ENCODE measurements at regions not wholly inside any gene's neighbourhood (a gene's known extent, or its start where the extent isn't known, plus 50 kb on each side); places are given as distances from the start of the nearest gene placed in this dataset.
"Not testable (repeated sequence)": the region's sequence is repeated elsewhere in the genome, so short reads cannot be mapped to it uniquely, and the experiment has no call there.

DNA sequence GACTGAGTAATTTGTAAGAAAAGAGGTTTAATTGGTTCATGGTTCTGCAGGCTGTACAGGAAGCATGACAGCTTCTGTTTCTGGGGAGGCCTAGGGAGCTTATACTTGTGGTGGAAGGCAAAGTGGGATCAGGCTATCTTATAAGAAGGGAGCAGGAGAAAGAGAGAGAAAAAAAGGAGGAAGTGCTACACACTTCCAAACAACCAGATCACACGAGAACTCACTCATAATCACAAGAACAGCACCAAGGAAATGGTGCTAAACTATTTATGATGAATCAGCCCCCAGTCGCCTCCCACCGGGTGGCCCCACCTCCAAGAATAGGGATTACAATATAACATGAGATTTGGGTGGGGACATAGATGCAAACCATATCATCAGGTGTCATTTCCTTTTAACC is 89.1 kb upstream of the KCNMA1 start:
- no peak for DNase-seq (ENCODE audit: low spot score in 2 of 2)
- no peak overlapping the region for H3K4me3 ChIP-seq
- no peak overlapping the region for H3K27ac ChIP-seq
- WGBS = 86% methylated on average over 3 of the region's 3 CpGs
- H3K4me1 ChIP-seq = no peaks in the 10 kb centered on the region
- no peaks in the 10 kb centered on the region for H3K36me3 ChIP-seq
- H3K27me3 ChIP-seq = no peaks in the 10 kb centered on the region
- TF ChIP-seq EP300 (IDR thresholded peaks at IDR 0.05) (no peak), POLR2A (IDR thresholded peaks at IDR 0.05) (no peak), CTCF (IDR thresholded peaks at IDR 0.05) (no peak), POLR2AphosphoS5 (IDR thresholded peaks at IDR 0.05) (no peak)
- no peaks in the 10 kb centered on the region for H3K9me3 ChIP-seq

DNA sequence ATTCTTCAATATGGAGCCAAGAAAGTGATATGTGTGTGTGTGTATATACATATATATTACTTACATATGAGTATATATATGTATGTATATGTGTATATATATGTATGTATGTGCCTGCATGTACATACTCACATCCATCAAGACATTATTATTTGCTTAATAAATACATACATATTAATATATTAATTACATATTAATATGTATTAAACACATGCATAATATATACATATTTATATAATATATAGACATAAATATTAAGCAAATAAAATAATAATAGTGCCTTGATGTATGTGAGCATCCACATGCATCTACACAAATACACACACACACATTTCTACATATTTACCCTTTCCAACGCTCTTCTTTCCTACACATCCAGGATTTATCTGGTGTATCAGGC is 88.7 kb upstream of the KCNMA1 start:
- TF ChIP-seq POLR2AphosphoS5 (IDR thresholded peaks at IDR 0.05) (no peak), EP300 (IDR thresholded peaks at IDR 0.05) (no peak)
- 96% methylated on average over 1 of the region's 1 CpG for WGBS
- Histone ChIP-seq H3K4me3 (no peak overlapping the region), H3K27me3 (no peaks in the 10 kb centered on the region), H3K36me3 (no peaks in the 10 kb centered on the region), H3K27ac (no peak overlapping the region), H3K9me3 (no peaks in the 10 kb centered on the region), H3K4me1 (no peaks in the 10 kb centered on the region)
- DNase-seq (ENCODE audit: low spot score in 2 of 2) = no peak

GRCh38 chr10:77724820-77725219 is 87.2 kb upstream of the KCNMA1 start:
- no peaks in the 10 kb centered on the region for H3K4me1 ChIP-seq
- H3K36me3 ChIP-seq = no peaks in the 10 kb centered on the region
- 88% methylated on average over 2 of the region's 2 CpGs for WGBS
- DNase-seq (ENCODE audit: low spot score in 2 of 2) = no peak
- no peaks in the 10 kb centered on the region for H3K9me3 ChIP-seq
- no peak overlapping the region for H3K27ac ChIP-seq
- no peak for TF ChIP-seq EP300 (IDR thresholded peaks at IDR 0.05)
- TF ChIP-seq POLR2A (IDR thresholded peaks at IDR 0.05) = no peak
- no peak for TF ChIP-seq CTCF (IDR thresholded peaks at IDR 0.05)
- TF ChIP-seq POLR2AphosphoS5 (IDR thresholded peaks at IDR 0.05) = no peak
- H3K27me3 ChIP-seq = no peaks in the 10 kb centered on the region
- no peak overlapping the region for H3K4me3 ChIP-seq

- no peak for DNase-seq (ENCODE audit: low spot score in 2 of 2)
- Histone ChIP-seq H3K36me3 (no peaks in the 10 kb centered on the region), H3K27me3 (peaks cover under 1% of the 10 kb centered on the region), H3K9me3 (no peaks in the 10 kb centered on the region), H3K4me1 (no peaks in the 10 kb centered on the region), H3K27ac (no peak overlapping the region), H3K4me3 (no peak overlapping the region)
- TF ChIP-seq POLR2A (IDR thresholded peaks at IDR 0.05) = no peak
- TF ChIP-seq POLR2AphosphoS5 (IDR thresholded peaks at IDR 0.05) = no peak
- no peak for TF ChIP-seq CTCF (IDR thresholded peaks at IDR 0.05)
- TF ChIP-seq EP300 (IDR thresholded peaks at IDR 0.05) = no peak
- 84% methylated on average over 5 of the region's 5 CpGs for WGBS
These were observed 85.8 kb upstream of the KCNMA1 start for GRCh38 chr10:77723376-77723775.

- 35% methylated on average over 3 of the region's 3 CpGs for WGBS
- not testable (repeated sequence) for DNase-seq (ENCODE audit: low spot score in 2 of 2)
These were observed 85.3 kb upstream of the KCNMA1 start for GRCh38 chr10:77722956-77723355.

GRCh38 chr10:77721815-77722214 is 84.2 kb upstream of the KCNMA1 start:
- no peak for DNase-seq (ENCODE audit: low spot score in 2 of 2)
- TF ChIP-seq EP300 (IDR thresholded peaks at IDR 0.05) = no peak
- no peak overlapping the region for H3K27ac ChIP-seq
- no peak overlapping the region for H3K4me3 ChIP-seq
- no peaks in the 10 kb centered on the region for H3K9me3 ChIP-seq
- WGBS = 94% methylated on average over 3 of the region's 3 CpGs
- no peaks in the 10 kb centered on the region for H3K36me3 ChIP-seq
- peaks cover 5% of the 10 kb centered on the region for H3K27me3 ChIP-seq
- no peaks in the 10 kb centered on the region for H3K4me1 ChIP-seq

More at GRCh38 chr10:77722956-77723355, 85.3 kb upstream of the KCNMA1 start:
- H3K4me1 ChIP-seq, H3K27ac ChIP-seq, H3K4me3 ChIP-seq, H3K36me3 ChIP-seq, H3K9me3 ChIP-seq, H3K27me3 ChIP-seq: not testable (repeated sequence)

DNA sequence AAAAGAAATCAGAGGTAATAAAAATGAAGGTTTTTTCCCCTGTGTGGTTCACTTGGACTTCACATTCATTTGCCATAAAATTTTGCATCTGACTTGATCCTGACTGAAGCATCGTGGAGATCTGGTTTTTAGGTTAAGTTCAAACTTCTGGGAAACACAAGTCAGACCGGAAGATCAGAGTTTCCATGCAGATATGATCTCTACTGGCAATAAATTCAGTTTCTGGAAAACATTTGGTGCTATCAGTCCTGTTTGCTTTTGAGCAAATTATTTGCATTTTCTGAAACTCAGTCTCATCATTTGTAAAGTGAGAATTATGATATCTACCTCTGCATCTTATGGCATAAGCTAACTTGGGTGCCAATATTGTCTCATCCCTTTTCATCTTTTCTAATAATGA is 81.3 kb upstream of the KCNMA1 start:
- Histone ChIP-seq H3K4me1 (no peaks in the 10 kb centered on the region), H3K27me3 (peaks cover 7% of the 10 kb centered on the region), H3K27ac (no peak overlapping the region), H3K4me3 (no peak overlapping the region), H3K9me3 (no peaks in the 10 kb centered on the region), H3K36me3 (no peaks in the 10 kb centered on the region)
- WGBS = 25% methylated on average over 2 of the region's 2 CpGs
- no peak for DNase-seq (ENCODE audit: low spot score in 2 of 2)
- TF ChIP-seq EP300 (IDR thresholded peaks at IDR 0.05) = no peak
- no peak for TF ChIP-seq CTCF (IDR thresholded peaks at IDR 0.05)
- TF ChIP-seq POLR2AphosphoS5 (IDR thresholded peaks at IDR 0.05) = no peak
- TF ChIP-seq POLR2A (IDR thresholded peaks at IDR 0.05) = no peak

- H3K4me3 ChIP-seq = not testable (repeated sequence)
These were observed 80.7 kb upstream of the KCNMA1 start for GRCh38 chr10:77718312-77718711.

More at GRCh38 chr10:77718312-77718711, 80.7 kb upstream of the KCNMA1 start:
- H3K9me3 ChIP-seq; H3K36me3 ChIP-seq; DNase-seq (ENCODE audit: low spot score in 2 of 2); H3K27ac ChIP-seq; H3K4me1 ChIP-seq: not testable (repeated sequence)
- WGBS = 73% methylated on average over 6 of the region's 6 CpGs
- H3K27me3 ChIP-seq = peaks cover 12% of the 10 kb centered on the region

Measured in suprapubic skin (tissue), 4 donors.